ENCODE measurements at regions not wholly inside any gene's neighbourhood (a gene's known extent, or its start where the extent isn't known, plus 50 kb on each side); places are given as distances from the start of the nearest gene placed in this dataset.

DNA sequence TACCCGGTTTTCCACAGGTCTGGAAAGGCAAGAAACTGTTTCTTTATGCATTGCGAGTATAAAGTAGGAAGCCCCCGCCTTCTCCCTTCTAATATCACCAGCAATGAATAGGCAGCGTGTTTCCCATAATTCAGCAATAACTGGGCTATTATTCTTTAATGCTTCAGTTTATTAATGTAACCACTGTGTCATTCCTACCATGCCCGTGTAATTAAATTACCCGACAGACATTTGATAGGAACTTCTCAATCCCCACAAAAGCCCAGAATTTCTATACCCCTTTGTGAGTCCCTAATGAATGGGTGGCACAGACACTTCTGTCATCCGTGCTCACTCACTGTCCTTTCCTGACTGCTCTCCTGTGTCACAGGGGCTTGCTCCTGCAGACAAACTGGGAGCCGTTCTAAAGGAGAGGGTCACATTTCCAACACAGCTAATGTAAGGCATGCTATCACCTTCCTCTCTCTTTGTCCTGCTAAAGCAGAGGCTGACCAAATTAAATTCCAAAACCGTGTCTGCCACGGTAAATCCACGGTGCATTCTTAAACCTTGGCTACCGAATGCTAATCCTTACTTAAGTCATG, 108.5 kb upstream of the MID1 start:
- no peaks in the 10 kb centered on the region for H3K36me3 ChIP-seq (ENCODE audit: insufficient read depth, low read length)
- TF ChIP-seq, protein P1, sequence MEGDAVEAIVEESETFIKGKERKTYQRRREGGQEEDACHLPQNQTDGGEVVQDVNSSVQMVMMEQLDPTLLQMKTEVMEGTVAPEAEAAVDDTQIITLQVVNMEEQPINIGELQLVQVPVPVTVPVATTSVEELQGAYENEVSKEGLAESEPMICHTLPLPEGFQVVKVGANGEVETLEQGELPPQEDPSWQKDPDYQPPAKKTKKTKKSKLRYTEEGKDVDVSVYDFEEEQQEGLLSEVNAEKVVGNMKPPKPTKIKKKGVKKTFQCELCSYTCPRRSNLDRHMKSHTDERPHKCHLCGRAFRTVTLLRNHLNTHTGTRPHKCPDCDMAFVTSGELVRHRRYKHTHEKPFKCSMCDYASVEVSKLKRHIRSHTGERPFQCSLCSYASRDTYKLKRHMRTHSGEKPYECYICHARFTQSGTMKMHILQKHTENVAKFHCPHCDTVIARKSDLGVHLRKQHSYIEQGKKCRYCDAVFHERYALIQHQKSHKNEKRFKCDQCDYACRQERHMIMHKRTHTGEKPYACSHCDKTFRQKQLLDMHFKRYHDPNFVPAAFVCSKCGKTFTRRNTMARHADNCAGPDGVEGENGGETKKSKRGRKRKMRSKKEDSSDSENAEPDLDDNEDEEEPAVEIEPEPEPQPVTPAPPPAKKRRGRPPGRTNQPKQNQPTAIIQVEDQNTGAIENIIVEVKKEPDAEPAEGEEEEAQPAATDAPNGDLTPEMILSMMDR (IDR thresholded peaks at IDR 0.05), result no peak

DNA sequence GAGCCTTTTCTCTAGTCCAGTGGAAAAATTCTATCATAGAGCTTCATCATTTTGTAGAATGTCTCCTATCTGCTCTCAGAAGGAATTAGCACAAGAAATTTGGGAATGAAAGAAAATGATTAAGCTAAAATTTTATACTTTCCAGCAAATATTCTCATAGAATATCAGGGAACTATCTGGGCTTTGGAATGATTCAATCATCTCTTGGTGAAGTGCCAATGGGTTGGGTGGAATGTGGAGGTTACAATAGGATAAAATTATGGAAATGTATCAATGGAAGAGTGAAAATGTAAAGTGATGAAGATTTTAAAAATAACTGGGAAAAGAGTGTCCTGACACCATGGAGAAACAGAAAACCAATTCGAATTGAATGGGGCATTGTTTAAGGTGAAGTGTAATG, 119.0 kb upstream of the MID1 start:
- H3K4me3 ChIP-seq (ENCODE audit: low read length), result no peak overlapping the region
- H3K27ac Mint-ChIP-seq, result no peak overlapping the region
- no peaks in the 10 kb centered on the region for H3K9me3 Mint-ChIP-seq
- no peak overlapping the region for H3K4me3 Mint-ChIP-seq
- ChIA-PET CTCF (no interaction called here), POLR2A (interaction anchor here (0.6 kb wide), 1 partner anchor 369 kb away, joined by 4 read pairs; no protein-coding TSS in a partner anchor)
- intact Hi-C loops (cut with DNase I, micrococcal nuclease), result no loop called here
- DNase-seq (no peak), ATAC-seq (ENCODE audit: poor library complexity) (no peak)
- H3K27me3 Mint-ChIP-seq, result no peaks in the 10 kb centered on the region
- no peaks in the 10 kb centered on the region for H3K27me3 ChIP-seq (ENCODE audit: control insufficient read depth in 1 of 2, insufficient read depth in 2 of 2, low read length in 2 of 2)
- H3K36me3 ChIP-seq (ENCODE audit: insufficient read depth, low read length), result no peaks in the 10 kb centered on the region
- TF ChIP-seq, protein P1 (IDR thresholded peaks at IDR 0.05), result no peak
- H3K27ac ChIP-seq (ENCODE audit: low read depth in 1 of 2, low read length in 2 of 2), result no peak overlapping the region
- no peaks in the 10 kb centered on the region for H3K4me1 Mint-ChIP-seq (ENCODE audit: low read depth)
- no peaks in the 10 kb centered on the region for H3K9me3 ChIP-seq (ENCODE audit: control insufficient read depth in 1 of 2, insufficient read depth in 1 of 2, low read length in 2 of 2)
- H3K36me3 Mint-ChIP-seq (ENCODE audit: low read depth), result no peaks in the 10 kb centered on the region
- no peaks in the 10 kb centered on the region for H3K4me1 ChIP-seq (ENCODE audit: insufficient read depth, low read length)

More for the DNA sequence above, 108.5 kb upstream of the MID1 start:
- CTCF ChIA-PET, result no interaction called here
- H3K4me3 ChIP-seq (ENCODE audit: low read length), result no peak overlapping the region
- Mint-ChIP-seq H3K9me3 (no peaks in the 10 kb centered on the region), H3K36me3 (ENCODE audit: low read depth) (no peaks in the 10 kb centered on the region), H3K27ac (no peak overlapping the region), H3K4me3 (no peak overlapping the region), H3K4me1 (ENCODE audit: low read depth) (no peaks in the 10 kb centered on the region), H3K27me3 (no peaks in the 10 kb centered on the region)
- H3K27me3 ChIP-seq (ENCODE audit: control insufficient read depth in 1 of 2, insufficient read depth in 2 of 2, low read length in 2 of 2), result no peaks in the 10 kb centered on the region
- no peak for DNase-seq
- H3K27ac ChIP-seq (ENCODE audit: low read depth in 1 of 2, low read length in 2 of 2), result no peak overlapping the region
- H3K4me1 ChIP-seq (ENCODE audit: insufficient read depth, low read length), result no peaks in the 10 kb centered on the region
- no peak for ATAC-seq (ENCODE audit: poor library complexity)
- H3K9me3 ChIP-seq (ENCODE audit: control insufficient read depth in 1 of 2, insufficient read depth in 1 of 2, low read length in 2 of 2), result no peaks in the 10 kb centered on the region
- intact Hi-C loops (cut with DNase I, micrococcal nuclease), result no loop called here
- POLR2A ChIA-PET, result no interaction called here

DNA sequence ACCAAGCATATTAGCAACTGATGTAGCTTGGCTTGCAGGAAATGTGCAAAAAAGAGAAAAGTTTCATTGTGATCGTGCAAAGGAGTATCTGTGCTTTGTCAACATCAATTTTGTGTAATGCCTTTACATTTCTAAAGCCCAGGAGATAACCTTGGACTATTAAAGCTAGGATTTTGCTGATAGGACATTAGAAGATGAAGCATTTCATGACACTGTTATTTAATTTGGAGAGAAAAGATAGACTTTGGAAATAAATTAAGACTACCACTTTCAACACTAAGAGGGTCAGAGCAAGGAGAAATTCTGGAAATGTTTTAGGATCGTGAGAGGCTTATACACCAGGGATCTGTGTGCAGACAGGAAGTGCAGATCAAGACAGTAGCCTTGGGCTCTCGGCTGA, 120.6 kb upstream of the MID1 start:
- DNase-seq (no peak), ATAC-seq (ENCODE audit: poor library complexity) (no peak)
- H3K9me3 ChIP-seq (ENCODE audit: control insufficient read depth in 1 of 2, insufficient read depth in 1 of 2, low read length in 2 of 2), result no peaks in the 10 kb centered on the region
- Mint-ChIP-seq H3K4me1 (ENCODE audit: low read depth) (no peaks in the 10 kb centered on the region), H3K36me3 (ENCODE audit: low read depth) (no peaks in the 10 kb centered on the region), H3K4me3 (no peak overlapping the region), H3K27me3 (no peaks in the 10 kb centered on the region), H3K27ac (no peak overlapping the region), H3K9me3 (no peaks in the 10 kb centered on the region)
- TF ChIP-seq, protein P1 (IDR thresholded peaks at IDR 0.05), result no peak
- POLR2A ChIA-PET, result no interaction called here
- no peak overlapping the region for H3K27ac ChIP-seq (ENCODE audit: low read depth in 1 of 2, low read length in 2 of 2)
- H3K4me1 ChIP-seq (ENCODE audit: insufficient read depth, low read length), result no peaks in the 10 kb centered on the region
- intact Hi-C loops (cut with DNase I, micrococcal nuclease), result no loop called here
- H3K36me3 ChIP-seq (ENCODE audit: insufficient read depth, low read length), result no peaks in the 10 kb centered on the region
- CTCF ChIA-PET, result no interaction called here
- H3K4me3 ChIP-seq (ENCODE audit: low read length), result no peak overlapping the region
- H3K27me3 ChIP-seq (ENCODE audit: control insufficient read depth in 1 of 2, insufficient read depth in 2 of 2, low read length in 2 of 2), result no peaks in the 10 kb centered on the region

Data from CD4-positive, alpha-beta T cell (primary cell).